ENCODE measurements at regions not wholly inside any gene's neighbourhood (a gene's known extent, or its start where the extent isn't known, plus 50 kb on each side); places are given as distances from the start of the nearest gene placed in this dataset.
"Not testable (repeated sequence)": the region's sequence is repeated elsewhere in the genome, so short reads cannot be mapped to it uniquely, and the experiment has no call there.

GRCh38 chr6:27694547-27694874 lies 217.7 kb downstream of the OR2B2 start:
- no peak for DNase-seq (ENCODE audit: extremely low spot score, unreplicated experiment)
- peaks cover 18% of the 10 kb centered on the region for H3K4me1 Mint-ChIP-seq (ENCODE audit: unreplicated experiment)
- peaks cover 9% of the 10 kb centered on the region for H3K36me3 Mint-ChIP-seq
- H3K27me3 Mint-ChIP-seq: peaks cover 4% of the 10 kb centered on the region
- H3K9me3 Mint-ChIP-seq: no peaks in the 10 kb centered on the region
- H3K4me3 Mint-ChIP-seq: peak overlapping the region; percentile 98
- TF ChIP-seq CTCF (conservative IDR thresholded peaks at IDR 0.05): no peak
- peak overlapping the region; percentile 95 for H3K27ac Mint-ChIP-seq

GRCh38 chr6:27693766-27694546 lies 218.2 kb downstream of the OR2B2 start:
- Mint-ChIP-seq H3K27ac (peak overlapping the region; percentile 95), H3K36me3 (peaks cover 6% of the 10 kb centered on the region), H3K4me3 (peak overlapping the region; percentile 98), H3K27me3 (peaks cover 4% of the 10 kb centered on the region), H3K9me3 (no peaks in the 10 kb centered on the region), H3K4me1 (ENCODE audit: unreplicated experiment) (peaks cover 18% of the 10 kb centered on the region)
- no peak for TF ChIP-seq CTCF (conservative IDR thresholded peaks at IDR 0.05)
- DNase-seq (ENCODE audit: extremely low spot score, unreplicated experiment): no peak

- Mint-ChIP-seq H3K27me3 (peaks cover 16% of the 10 kb centered on the region), H3K4me1 (ENCODE audit: unreplicated experiment) (peaks cover 28% of the 10 kb centered on the region)
- not testable (repeated sequence) for H3K27ac Mint-ChIP-seq; H3K9me3 Mint-ChIP-seq; H3K36me3 Mint-ChIP-seq; DNase-seq (ENCODE audit: extremely low spot score, unreplicated experiment); H3K4me3 Mint-ChIP-seq
These were observed 219.2 kb upstream of the ZNF184 start for GRCh38 chr6:27692133-27692532.

GRCh38 chr6:27688014-27688586 lies 215.2 kb upstream of the ZNF184 start:
- DNase-seq (ENCODE audit: extremely low spot score, unreplicated experiment): peak; percentile 85
- Mint-ChIP-seq H3K9me3 (no peaks in the 10 kb centered on the region), H3K27me3 (peaks cover 25% of the 10 kb centered on the region), H3K4me3 (peak overlapping the region; percentile 97), H3K36me3 (no peaks in the 10 kb centered on the region), H3K27ac (peak overlapping the region; percentile 96), H3K4me1 (ENCODE audit: unreplicated experiment) (peaks cover 11% of the 10 kb centered on the region)
- TF ChIP-seq CTCF (conservative IDR thresholded peaks at IDR 0.05): no peak

DNA sequence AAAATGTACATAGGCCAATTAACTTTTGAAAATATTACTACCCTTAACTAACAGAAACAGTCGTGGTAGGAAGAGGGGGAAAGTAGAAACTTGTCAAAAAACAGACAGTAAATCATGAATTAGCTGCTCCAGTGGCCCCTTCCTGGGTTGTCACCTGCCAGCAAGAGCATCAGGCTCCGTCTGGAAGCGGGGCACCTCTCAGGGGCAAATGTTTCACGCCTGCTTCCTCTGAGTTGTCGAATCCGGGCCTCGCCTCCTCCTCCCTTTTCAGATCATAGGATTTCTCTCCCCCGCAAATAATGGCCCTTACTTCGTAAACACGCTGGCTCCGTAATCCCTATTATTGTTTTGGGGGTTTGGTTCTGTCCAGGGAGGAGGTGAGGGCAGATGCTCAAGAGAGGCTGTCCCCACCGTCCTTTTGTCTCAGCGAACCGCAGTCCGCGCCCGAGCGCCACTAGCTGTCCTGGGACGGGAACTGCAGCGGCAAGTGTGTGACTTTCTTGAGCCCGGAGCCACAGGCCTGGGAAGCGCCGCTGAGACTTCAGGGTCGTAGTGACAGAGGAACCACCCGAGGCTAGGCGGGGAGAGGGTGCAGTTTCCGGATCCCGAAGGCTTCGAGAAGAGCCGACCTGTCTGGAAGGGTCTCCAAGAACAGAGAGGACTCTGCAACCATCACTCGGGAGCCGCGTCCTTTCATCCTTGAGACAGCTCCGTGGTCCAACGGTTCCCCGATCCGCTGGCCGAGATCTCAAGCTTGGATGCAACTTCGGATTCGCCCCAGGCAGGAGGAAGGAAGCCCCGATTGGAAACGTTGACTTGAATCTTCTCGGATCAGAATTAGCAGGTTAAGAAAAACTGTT lies 214.5 kb upstream of the ZNF184 start:
- H3K9me3 Mint-ChIP-seq: no peaks in the 10 kb centered on the region
- peak; percentile 86 for DNase-seq (ENCODE audit: extremely low spot score, unreplicated experiment)
- no peaks in the 10 kb centered on the region for H3K36me3 Mint-ChIP-seq
- peaks cover 29% of the 10 kb centered on the region for H3K27me3 Mint-ChIP-seq
- H3K27ac Mint-ChIP-seq: peak overlapping the region; percentile 96
- peaks cover 11% of the 10 kb centered on the region for H3K4me1 Mint-ChIP-seq (ENCODE audit: unreplicated experiment)
- H3K4me3 Mint-ChIP-seq: peak overlapping the region; percentile 97
- TF ChIP-seq CTCF (conservative IDR thresholded peaks at IDR 0.05): peak; percentile 77

GRCh38 chr6:27685279-27685678 lies 212.4 kb upstream of the ZNF184 start:
- TF ChIP-seq CTCF (conservative IDR thresholded peaks at IDR 0.05): no peak
- H3K4me1 Mint-ChIP-seq (ENCODE audit: unreplicated experiment): peaks cover 15% of the 10 kb centered on the region
- H3K9me3 Mint-ChIP-seq: no peaks in the 10 kb centered on the region
- no peak overlapping the region for H3K27ac Mint-ChIP-seq
- peaks cover 47% of the 10 kb centered on the region for H3K27me3 Mint-ChIP-seq
- no peak for DNase-seq (ENCODE audit: extremely low spot score, unreplicated experiment)
- no peaks in the 10 kb centered on the region for H3K36me3 Mint-ChIP-seq
- peak overlapping the region; percentile 61 for H3K4me3 Mint-ChIP-seq

All from type B pancreatic cell (in vitro differentiated cells).